DOHH2 (cell line): ENCODE measurements at regions not wholly inside any gene's neighbourhood (a gene's known extent, or its start where the extent isn't known, plus 50 kb on each side); places are given as distances from the start of the nearest gene placed in this dataset.

ENCODE experiments used
- H3F3A ChIP-seq: fragments of 200-600 bp; sonication (generic), shearing (Covaris generic); 2 replicates; pipeline ENCODE4 v1.6.0; 2016; ENCODE audit warnings: antibody characterized with exemption, mild to moderate bottlenecking; ENCODE audit not compliant: control insufficient read depth, insufficient read depth
- H3K27ac ChIP-seq: fragments of 200-600 bp; sonication (generic); 2 replicates; pipeline ENCODE4 v1.5.1; 2014; ENCODE audit warnings: low read depth, mild to moderate bottlenecking, low read length, moderate library complexity
- H3K27me3 ChIP-seq: fragments of 200-600 bp; sonication (generic); 2 replicates; pipeline ENCODE4 v1.6.1; 2014; ENCODE audit warnings: mild to moderate bottlenecking, low read length, mixed read lengths; ENCODE audit not compliant: control insufficient read depth
- H3K36me3 ChIP-seq: fragments of 200-600 bp; sonication (generic); 2 replicates; pipeline ENCODE4 v1.6.1; 2014; ENCODE audit warnings: mild to moderate bottlenecking, low read length, moderate library complexity, mixed read lengths; ENCODE audit not compliant: control insufficient read depth
- H3K4me1 ChIP-seq: fragments of 200-600 bp; sonication (generic); 2 replicates; pipeline ENCODE4 v1.6.1; 2014; ENCODE audit warnings: mild to moderate bottlenecking, low read length, mixed read lengths; ENCODE audit not compliant: control insufficient read depth
- H3K4me2 ChIP-seq: fragments of 200-600 bp; sonication (generic); 2 replicates; pipeline ENCODE4 v1.6.0; 2014; ENCODE audit warnings: mild to moderate bottlenecking, low read length, moderate library complexity
- H3K4me3 ChIP-seq: fragments of 200-600 bp; sonication (generic); 2 replicates; pipeline ENCODE4 v1.5.1; 2014; ENCODE audit warnings: mild to moderate bottlenecking, low read length, mixed read lengths
- H3K79me2 ChIP-seq: fragments of 200-600 bp; sonication (generic); 2 replicates; pipeline ENCODE4 v1.6.1; 2014; ENCODE audit warnings: mild to moderate bottlenecking, low read length, mixed read lengths; ENCODE audit not compliant: control insufficient read depth
- H3K9me2 ChIP-seq: fragments of 200-600 bp; sonication (generic); replicated peaks from 2 replicates; pipeline ENCODE4 v1.6.1; 2014; ENCODE audit warnings: mild to moderate bottlenecking, low read length, mixed read lengths; ENCODE audit not compliant: control insufficient read depth
- H3K9me3 ChIP-seq: fragments of 200-600 bp; sonication (generic); 2 replicates; pipeline ENCODE4 v1.6.1; 2014; ENCODE audit warnings: antibody characterized with exemption, low read length, mixed read lengths; ENCODE audit not compliant: control insufficient read depth, insufficient read depth
- H4K20me1 ChIP-seq: fragments of 200-600 bp; sonication (generic); 2 replicates; pipeline ENCODE4 v1.6.0; 2014; ENCODE audit warnings: low read depth, mild to moderate bottlenecking, antibody characterized with exemption, low read length, moderate library complexity; ENCODE audit not compliant: control insufficient read depth, insufficient read depth
- CTCF ChIP-seq: fragments of 200-600 bp; sonication (generic); IDR thresholded peaks from one replicate; pipeline ENCODE4 v1.5.1; 2014; ENCODE audit warnings: antibody characterized with exemption, mild to moderate bottlenecking, low read depth, low read length; ENCODE audit not compliant: poor library complexity, severe bottlenecking
- EZH2phosphoT487 ChIP-seq: fragments of 200-600 bp; sonication (generic); IDR thresholded peaks from 2 replicates; pipeline ENCODE4 v1.6.1; 2017; ENCODE audit warnings: borderline replicate concordance, mild to moderate bottlenecking, antibody characterized with exemption, low read length, moderate library complexity, mixed read lengths

GRCh38 chr6:139760128-139760527, 385.7 kb upstream of the CITED2 start:
- Histone ChIP-seq H3K4me3 (no peak overlapping the region), H3K9me3 (no peaks in the 10 kb centered on the region), H3F3A (no peaks in the 10 kb centered on the region), H3K79me2 (no peaks in the 10 kb centered on the region), H3K4me2 (no peak overlapping the region), H3K4me1 (no peaks in the 10 kb centered on the region), H3K27ac (no peak overlapping the region), H3K36me3 (no peaks in the 10 kb centered on the region), H3K27me3 (peaks cover 3% of the 10 kb centered on the region; the same call in 1 of the 2 replicates), H3K9me2 (no peaks in the 10 kb centered on the region), H4K20me1 (no peaks in the 10 kb centered on the region)
- no peak for TF ChIP-seq EZH2phosphoT487
- TF ChIP-seq CTCF: no peak

- no peaks in the 10 kb centered on the region for H3K36me3 ChIP-seq
- no peaks in the 10 kb centered on the region for H3F3A ChIP-seq
- H3K9me2 ChIP-seq: no peaks in the 10 kb centered on the region
- H3K4me2 ChIP-seq: no peak overlapping the region
- no peak overlapping the region for H3K4me3 ChIP-seq
- no peaks in the 10 kb centered on the region for H3K4me1 ChIP-seq
- TF ChIP-seq CTCF: no peak
- TF ChIP-seq EZH2phosphoT487: no peak
- peaks cover 3% of the 10 kb centered on the region; the same call in 1 of the 2 replicates for H3K27me3 ChIP-seq
- no peaks in the 10 kb centered on the region for H3K9me3 ChIP-seq
- H3K79me2 ChIP-seq: no peaks in the 10 kb centered on the region
- H3K27ac ChIP-seq: no peak overlapping the region
- no peaks in the 10 kb centered on the region for H4K20me1 ChIP-seq
These were observed 384.6 kb upstream of the CITED2 start for GRCh38 chr6:139759086-139759485.

- TF ChIP-seq EZH2phosphoT487: no peak
- TF ChIP-seq CTCF: no peak
- Histone ChIP-seq H3K27ac (no peak overlapping the region), H3K27me3 (peaks cover 3% of the 10 kb centered on the region; the same call in 1 of the 2 replicates), H4K20me1 (no peaks in the 10 kb centered on the region), H3F3A (no peaks in the 10 kb centered on the region), H3K4me3 (no peak overlapping the region), H3K36me3 (no peaks in the 10 kb centered on the region), H3K9me2 (no peaks in the 10 kb centered on the region), H3K9me3 (no peaks in the 10 kb centered on the region), H3K79me2 (no peaks in the 10 kb centered on the region), H3K4me2 (no peak overlapping the region), H3K4me1 (no peaks in the 10 kb centered on the region)
These were observed 383.8 kb upstream of the CITED2 start for GRCh38 chr6:139758209-139758611.

DNA sequence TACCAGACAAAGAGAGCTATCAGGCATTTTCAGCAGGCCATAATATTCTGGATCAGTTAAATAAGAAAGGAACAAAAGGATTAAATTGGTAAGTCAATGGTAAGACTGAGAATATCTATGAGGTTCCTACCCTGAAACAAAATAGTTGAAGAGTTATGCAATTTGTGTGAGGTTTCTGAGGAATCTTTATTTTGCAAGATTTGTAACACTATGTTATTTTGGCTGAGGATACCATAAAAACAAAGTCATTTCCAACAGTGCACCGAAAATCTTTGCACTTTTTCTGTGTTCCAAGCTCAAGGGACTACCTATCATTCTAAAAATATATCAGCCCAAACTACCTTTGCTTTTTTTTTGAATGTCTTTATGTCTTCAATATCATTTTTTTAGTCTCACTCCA, 383.3 kb upstream of the CITED2 start:
- H3F3A ChIP-seq: no peaks in the 10 kb centered on the region
- H3K27ac ChIP-seq: no peak overlapping the region
- no peaks in the 10 kb centered on the region for H3K9me2 ChIP-seq
- H3K27me3 ChIP-seq: no peaks in the 10 kb centered on the region
- no peaks in the 10 kb centered on the region for H4K20me1 ChIP-seq
- no peaks in the 10 kb centered on the region for H3K79me2 ChIP-seq
- H3K4me1 ChIP-seq: no peaks in the 10 kb centered on the region
- no peaks in the 10 kb centered on the region for H3K36me3 ChIP-seq
- TF ChIP-seq CTCF (no peak), EZH2phosphoT487 (no peak)
- no peaks in the 10 kb centered on the region for H3K9me3 ChIP-seq
- H3K4me2 ChIP-seq: no peak overlapping the region
- no peak overlapping the region for H3K4me3 ChIP-seq
